H1 (cell line): ENCODE measurements at regions not wholly inside any gene's neighbourhood (a gene's known extent, or its start where the extent isn't known, plus 50 kb on each side); places are given as distances from the start of the nearest gene placed in this dataset.

Experiments used
- CBX8 ChIP-seq: fragments of 300-800, 300-1000 bp; sonication (generic); IDR thresholded peaks from 2 replicates; pipeline ENCODE4 v1.7.1; 2016; ENCODE audit warnings: low read depth, low read length, borderline replicate concordance
- CHD7 ChIP-seq: fragments of 300-600 bp; sonication (generic); IDR thresholded peaks from 2 replicates; pipeline ENCODE4 v1.7.1; 2012; ENCODE audit warnings: low read length, moderate library complexity, mild to moderate bottlenecking, inconsistent platforms; ENCODE audit not compliant: insufficient replicate concordance
- CTBP2 ChIP-seq: IDR thresholded peaks from 2 replicates; pipeline ENCODE4 v1.7.0; 2011; ENCODE audit warnings: borderline replicate concordance, mild to moderate bottlenecking, moderate library complexity, mixed read lengths, low read length; ENCODE audit not compliant: insufficient read depth, insufficient read length
- SIX5 ChIP-seq: IDR thresholded peaks from 2 replicates; pipeline ENCODE4 v1.6.1; 2011; ENCODE audit warnings: mild to moderate bottlenecking, low read depth, low read length
- TEAD4 ChIP-seq: IDR thresholded peaks from 2 replicates; pipeline ENCODE4 v1.6.1; 2012; ENCODE audit warnings: low read depth, low read length, inconsistent platforms, mixed read lengths

GRCh38 chr1:94757931-94758330, 62.2 kb upstream of the SLC44A3 start (continued):
- no peak for TF ChIP-seq CBX8
- no peak for TF ChIP-seq CTBP2
- TF ChIP-seq CHD7 = no peak
- TF ChIP-seq SIX5 = no peak
- TF ChIP-seq TEAD4 = no peak
